GM11168 (cell line): ENCODE measurements at regions not wholly inside any gene's neighbourhood (a gene's known extent, or its start where the extent isn't known, plus 50 kb on each side); places are given as distances from the start of the nearest gene placed in this dataset.
"Not testable (repeated sequence)": the region's sequence is repeated elsewhere in the genome, so short reads cannot be mapped to it uniquely, and the experiment has no call there.

Source experiments
- in situ Hi-C: fragments of 300-500 bp; cut with MboI; formaldehyde crosslinking; loops from one replicate; pipeline ENCODE4 v1.12.0; 2022; ENCODE audit warnings: low sequenced_read_pairs; ENCODE audit not compliant: unreplicated experiment

DNA sequence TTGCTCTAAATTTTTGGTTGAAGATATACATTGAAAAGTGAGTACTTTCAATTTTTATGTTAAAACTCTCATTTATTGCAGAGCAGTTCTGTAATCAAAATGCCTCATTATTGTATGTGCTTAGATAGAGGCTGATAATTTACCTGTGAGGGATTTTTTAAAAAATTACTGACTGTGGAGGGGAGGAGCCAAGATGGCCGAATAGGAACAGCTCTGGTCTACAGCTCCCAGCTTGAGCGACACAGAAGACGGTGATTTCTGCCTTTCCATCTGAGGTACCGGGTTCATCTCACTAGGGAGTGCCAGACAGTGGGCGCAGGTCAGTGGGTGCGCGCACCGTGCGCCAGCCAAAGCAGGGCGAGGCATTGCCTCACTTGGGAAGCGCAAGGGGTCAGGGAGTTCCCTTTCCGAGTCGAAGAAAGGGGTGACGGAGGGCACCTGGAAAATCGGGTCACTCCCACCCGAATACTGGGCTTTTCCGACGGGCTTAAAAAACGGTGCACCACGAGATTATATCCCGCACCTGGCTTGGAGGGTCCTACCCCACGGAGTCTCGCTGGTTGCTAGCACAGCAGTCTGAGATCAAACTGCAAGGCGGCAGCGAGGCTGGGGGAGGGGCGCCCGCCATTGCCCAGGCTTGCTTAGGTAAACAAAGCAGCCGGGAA is 89.4 kb downstream of the DDX11 start:
- in situ Hi-C loops = not testable (repeated sequence)

DNA sequence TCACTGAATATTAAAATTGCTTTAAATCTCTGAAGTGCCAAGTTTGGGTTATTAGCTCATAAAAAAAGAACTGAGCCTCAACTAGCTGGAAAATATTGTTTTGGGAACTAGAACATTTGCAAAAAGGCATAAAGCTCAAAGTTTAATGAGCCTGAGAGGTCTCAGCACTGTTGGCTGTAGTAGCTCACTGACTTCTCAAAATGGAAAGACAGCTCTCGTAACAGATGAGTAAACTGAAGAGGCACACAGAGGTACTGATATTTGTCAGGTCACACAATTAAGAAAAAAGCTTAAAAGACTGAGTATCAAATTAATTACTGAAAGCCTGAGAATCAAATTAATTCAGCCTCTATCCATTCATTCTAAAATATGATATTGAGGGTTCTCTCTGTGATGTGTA is 100.6 kb downstream of the DDX11 start:
- in situ Hi-C loops = not testable (repeated sequence)

DNA sequence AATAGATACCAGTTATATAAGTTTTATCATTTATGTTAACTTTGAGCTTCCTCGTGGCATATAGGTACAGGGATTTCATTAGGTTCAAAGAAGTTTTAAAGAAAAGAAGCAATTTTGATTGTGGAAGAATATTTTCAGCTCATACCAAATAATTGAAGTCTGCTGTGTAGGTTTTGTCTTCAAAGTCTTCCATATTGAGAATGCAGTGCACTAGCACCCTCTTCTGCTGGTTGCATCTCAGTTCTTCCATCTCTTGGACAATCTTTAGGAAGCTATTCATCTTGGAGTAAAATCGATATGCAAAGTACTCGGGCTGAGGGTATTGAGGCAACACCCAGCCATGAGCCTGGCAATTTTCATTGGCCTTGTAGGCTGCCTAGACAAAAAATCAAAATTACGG is 103.9 kb downstream of the DDX11 start:
- in situ Hi-C loops = not testable (repeated sequence)

DNA sequence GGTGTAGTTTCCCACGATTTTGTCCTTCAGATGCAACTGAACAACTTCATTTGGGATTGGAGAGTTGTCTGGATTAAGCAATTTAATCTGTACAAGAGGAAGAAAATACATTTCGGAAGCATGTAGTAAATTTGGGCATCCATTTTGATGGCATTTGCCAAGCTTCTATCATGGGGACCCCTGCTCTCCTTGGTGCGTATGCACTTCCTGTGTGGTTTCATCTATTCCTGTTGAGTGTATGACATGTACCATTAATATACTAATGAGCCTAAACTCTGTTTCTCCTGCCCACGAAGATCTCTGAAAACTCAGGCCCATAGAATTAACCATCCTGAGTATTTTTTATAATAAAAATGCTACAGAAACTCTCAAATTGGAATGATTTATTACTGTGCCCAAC is 105.2 kb downstream of the DDX11 start:
- in situ Hi-C loops = not testable (repeated sequence)

DNA sequence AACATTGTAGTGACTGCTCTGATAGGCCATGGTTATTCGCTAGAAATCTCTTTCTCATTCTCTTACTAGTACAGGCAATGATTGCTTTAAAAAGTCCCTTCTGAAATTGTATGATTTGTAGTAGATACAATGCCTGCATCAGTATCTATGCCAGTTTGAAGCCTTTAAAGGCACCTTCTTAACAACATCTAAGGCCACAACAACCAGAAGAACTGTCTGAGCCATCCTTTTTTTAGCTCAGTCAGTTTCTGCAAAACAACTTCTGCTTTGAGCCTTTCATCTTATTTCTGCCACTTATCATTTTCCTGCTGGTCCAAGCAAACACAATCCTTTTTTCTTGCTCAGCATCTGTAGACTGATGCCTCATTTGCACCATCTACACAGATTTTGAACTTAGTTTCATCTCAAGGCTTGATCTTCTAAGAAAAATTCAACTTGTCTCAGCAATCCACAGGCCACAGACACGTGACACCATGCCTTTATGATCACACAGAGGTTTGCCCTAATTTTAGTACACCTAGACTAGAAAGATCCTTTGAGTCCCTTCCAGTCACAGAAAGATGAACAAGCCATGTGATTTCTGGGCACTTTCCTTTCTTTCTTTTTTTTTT is 106.1 kb downstream of the DDX11 start:
- in situ Hi-C loops = not testable (repeated sequence)

DNA sequence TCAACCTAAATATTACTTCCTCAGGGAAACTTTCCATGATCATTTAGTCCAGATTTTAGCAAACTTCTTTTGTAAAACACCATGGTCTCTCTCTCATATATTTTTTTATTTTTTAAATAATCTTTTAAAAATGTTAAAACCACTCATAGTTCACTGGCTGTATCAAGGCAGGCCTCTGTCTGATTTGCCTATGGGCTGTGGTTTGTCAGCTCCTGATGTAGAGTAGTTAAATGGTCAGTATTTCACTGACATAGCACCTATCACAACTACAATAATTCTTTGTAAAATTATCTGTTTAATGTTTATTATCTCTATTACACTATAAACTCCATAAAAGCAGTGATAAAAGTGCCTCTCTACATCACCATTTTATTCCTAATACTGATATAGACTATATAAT is 108.9 kb downstream of the DDX11 start:
- in situ Hi-C loops = not testable (repeated sequence)

DNA sequence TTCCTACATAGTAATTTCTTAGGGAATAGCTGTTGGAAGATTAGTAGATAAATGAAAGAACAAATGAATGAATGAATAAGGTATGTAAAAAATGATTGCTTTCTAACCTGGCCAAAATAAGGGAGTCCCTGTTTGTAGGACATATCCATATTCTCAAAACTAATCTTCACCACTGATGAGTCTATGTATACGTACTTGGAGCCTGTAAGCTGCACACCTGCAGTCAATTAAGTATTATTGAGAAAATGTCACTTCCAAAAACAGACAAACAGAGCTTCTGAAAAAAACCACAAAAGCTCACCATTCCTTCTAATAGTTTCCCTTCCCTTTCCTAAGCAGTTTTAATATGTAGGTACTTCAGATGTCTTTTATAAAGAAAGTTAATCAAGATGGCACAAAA is 109.4 kb downstream of the DDX11 start:
- in situ Hi-C loops = not testable (repeated sequence)

DNA sequence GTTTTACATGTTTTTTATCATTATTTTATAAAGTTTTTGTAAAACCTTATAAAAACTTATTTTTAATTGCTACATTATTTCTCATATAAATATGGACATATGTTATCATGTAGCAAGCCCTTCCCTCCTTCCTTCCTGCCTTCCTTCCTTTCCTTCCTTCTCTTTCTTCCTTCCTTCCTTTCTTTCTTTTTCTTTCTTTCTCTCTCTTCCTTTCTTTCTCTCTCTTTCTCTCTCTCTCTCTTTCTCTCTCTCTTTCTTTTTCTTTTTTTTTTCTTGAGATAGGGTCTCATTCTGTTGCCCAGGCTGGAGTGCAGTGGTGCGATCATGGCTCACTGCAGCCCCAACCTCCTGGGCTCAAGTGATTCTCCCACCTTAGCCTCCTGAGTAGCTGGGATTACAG is 110.2 kb downstream of the DDX11 start:
- in situ Hi-C loops = not testable (repeated sequence)

DNA sequence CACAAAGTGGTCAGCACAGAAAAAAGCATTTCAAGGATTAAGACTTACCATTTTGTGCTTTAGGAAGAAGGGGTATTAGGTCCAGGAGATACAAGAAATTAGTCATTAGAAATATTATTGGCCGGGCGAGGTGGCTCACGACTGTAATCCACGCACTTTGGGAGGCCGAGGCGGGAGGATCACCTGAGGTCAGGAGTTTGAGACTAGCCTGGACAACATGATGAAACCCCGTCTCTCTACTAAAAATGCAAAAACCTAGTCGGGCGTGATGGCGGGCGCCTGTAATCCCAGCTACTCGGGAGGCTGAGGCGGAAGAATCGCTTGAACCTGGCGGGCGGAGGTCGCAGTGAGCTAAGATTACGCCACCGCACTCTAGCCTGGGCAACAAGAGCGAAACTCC is 111.0 kb downstream of the DDX11 start:
- in situ Hi-C loops = not testable (repeated sequence)

DNA sequence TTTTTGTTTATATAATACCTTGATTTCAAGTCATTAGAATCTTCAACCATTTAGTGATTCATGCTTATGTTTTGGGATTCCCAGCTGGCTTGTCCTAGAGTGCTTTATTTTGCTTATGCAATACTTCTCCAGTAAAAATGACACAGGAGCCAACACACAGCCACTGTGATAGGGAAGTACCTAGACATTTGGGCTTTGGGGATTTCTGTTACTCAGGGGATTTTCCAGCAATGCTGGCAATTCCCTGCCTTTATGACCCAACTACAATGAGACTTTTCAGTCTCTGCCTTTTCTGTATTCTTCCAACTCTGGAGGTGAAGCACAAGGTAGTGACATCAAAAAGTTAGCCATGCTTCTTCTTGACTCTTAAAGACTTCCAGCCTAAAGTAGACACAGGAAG is 119.0 kb downstream of the DDX11 start:
- in situ Hi-C loops = not testable (repeated sequence)

DNA sequence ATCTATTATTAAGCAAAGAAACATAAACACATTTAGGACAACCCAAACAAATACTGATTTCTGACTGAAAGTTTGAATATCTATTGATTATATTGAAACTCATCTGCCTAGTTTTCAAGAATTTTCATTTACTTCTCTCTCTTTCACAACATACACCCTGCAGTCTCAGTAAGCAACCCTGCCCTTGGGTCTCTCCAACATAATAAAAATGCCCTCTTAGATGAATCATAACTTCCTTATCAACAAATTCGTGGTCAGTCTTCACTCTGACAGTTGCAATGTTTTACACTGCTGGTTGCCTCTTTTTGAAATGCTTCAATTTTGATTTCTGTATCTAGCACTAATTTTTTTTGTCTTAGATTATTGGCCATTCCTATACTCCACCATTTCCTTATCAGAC is 122.0 kb downstream of the DDX11 start:
- in situ Hi-C loops = not testable (repeated sequence)

DNA sequence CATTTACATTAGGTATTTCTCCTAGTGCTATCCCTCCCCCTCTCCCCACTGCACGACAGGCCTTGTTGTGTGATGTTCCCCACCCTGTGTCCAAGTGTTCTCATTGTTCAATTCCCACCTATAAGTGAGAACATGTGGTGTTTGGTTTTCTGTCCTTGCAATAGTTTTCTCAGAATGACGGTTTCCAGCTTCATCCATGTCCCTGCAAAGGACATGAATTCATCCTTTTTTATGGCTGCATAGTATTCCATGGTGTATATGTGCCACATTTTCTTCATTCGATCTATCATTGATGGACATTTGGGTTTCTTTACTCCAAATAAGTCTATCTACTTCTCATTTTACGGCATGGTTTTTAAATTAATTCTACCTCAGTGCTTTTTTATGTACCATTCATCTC is 125.8 kb downstream of the DDX11 start:
- in situ Hi-C loops = not testable (repeated sequence)

DNA sequence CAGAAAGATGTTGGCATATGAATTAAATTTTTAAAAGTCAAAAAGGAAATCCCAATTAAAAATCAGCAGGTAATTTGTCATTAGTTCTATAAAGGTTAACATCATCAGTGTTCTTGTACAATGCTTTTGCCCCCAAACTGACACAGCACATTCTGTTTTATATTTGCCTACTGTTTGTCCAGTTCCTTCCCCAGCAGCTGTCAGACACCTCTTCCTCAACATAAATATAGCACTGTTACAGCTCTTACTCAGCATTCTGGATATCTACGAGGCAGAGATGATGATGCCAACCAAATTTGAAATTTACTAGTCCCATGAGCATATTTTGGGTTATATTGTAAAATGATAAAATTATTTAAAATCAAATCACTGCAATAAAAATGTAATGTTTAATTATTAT is 124.6 kb downstream of the SINHCAF start:
- in situ Hi-C loops = no loop called here

DNA sequence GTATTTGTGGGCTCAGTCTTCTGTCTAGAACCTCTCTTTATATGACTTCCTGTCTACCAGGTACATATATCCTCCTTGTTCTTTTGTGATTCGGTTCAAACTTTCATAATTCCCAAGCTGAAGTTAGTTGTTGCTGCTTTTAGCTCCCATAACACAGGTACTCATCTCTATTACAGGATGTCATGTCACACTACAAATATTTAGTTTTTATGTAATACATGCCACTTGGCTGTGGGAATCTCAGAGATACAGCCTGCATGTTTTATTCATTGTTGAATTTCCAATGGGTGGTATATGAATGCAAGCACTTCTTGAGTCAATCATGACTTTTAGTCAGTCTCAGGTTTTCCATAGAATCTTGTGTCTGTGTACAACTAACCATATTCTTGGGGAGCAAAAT is 122.7 kb downstream of the SINHCAF start:
- in situ Hi-C loops = no loop called here

DNA sequence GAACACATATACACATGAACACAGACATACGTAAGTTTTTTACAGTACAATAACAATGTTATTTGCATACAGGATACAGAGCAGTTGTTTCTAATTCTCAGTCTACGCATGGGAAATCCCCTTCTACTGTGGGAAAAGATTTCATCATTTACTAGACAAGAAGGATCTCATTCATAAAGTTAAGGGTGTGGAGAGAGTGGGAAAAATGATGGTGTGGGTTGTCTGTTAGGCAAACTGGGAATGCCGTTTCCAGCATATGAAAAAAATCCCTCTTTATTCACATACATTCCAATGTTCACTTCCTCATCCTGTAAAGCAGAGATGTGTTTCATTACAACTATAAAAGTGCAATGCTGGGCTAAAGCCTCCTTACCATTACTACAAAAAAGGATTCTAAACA is 120.9 kb downstream of the SINHCAF start:
- in situ Hi-C loops = no loop called here

DNA sequence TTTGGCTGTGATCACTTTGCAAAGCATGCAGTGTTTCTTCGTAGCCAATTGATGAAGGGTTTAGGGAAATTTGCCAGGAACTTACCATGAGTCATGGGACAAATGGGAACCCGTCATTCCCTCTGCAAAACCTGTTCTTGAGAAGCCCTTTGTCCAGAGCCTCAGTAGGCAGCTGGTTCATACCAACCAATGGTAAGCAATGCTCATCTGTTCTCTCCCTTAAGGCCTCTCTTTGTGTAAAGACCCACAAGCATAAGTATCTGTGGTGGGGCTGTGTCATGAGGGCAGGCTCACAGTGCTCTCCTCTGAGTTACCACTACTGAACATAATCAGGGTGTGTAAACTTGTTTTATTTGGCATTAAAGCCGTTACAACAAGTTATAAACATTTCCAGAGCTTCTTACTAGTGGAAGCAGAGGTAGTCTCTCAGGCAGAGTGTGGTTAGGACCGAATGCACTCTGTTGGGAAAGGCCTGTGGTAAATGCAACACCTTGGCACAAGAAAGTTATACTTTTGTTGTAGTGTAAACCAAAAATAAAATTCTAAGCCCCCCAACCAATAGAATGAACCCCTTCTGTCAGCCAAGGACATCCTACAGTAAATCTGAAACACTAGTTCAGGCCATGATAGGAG is 119.8 kb downstream of the SINHCAF start:
- in situ Hi-C loops = no loop called here

DNA sequence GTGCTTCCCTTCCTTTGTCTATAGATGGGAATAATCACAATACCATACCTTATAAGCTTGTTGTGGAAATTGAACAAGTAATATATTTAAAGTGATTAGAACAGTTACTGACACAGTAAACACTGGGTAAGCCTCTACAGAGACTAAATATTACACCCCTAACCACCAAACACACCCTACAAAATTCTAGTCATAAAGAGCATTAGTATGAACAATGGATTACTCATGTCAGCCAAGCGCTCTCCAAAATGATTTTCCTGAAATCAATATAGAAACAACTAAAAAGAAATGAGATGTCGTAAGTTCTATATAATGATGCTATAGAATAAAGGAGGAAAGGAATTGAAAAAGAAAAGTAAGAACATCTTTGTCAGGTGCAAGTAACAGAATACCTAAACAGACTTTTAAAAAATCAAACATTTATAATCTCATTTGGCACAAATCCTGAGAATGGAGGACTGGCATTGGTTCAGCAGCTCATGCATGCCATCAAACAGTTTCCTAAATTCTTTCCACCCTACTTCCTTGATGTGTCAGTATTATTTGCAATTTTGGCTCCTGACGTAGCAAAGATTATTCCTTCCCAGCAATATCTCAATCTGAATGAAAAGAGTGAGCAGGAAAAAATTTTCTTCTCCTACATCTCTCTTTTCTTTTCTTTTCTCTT is 118.0 kb downstream of the SINHCAF start:
- in situ Hi-C loops = no loop called here

DNA sequence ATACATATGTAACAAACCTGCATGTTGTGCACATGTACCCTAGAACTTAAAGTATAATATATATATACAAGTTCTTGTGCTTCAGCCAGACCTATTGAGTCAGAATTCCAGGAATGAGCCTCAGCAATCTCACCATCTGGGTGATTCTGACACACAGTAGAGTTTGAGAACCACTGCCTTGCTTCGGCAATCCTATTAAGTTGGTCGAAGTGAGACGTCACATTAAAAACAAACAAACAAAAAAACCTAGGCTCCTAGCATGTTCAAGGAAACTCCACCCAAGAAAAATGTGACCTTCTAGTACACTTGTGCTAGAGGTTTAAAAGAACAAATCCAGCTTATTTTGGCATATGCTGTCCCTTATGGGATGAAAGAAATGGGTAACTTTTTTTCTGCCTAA is 115.8 kb downstream of the SINHCAF start:
- in situ Hi-C loops = no loop called here

DNA sequence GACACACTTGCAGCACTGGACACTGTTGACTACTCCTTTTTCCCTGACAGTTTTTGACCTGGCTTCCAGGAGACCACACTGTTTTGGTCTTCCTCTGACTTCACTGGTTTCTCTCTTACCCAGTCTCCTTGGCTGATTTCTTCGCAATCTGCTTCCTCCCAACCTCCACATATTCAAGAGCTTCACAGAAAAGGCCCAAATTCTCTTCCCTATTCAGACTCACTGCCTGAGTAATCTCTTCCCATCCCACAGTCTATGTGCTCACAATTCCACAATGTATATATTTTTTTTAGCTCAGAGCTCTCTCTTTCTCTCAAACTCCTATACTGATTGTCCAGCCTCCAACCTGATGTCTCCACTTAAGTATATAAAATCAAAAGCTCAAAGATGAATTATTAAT is 115.4 kb downstream of the SINHCAF start:
- in situ Hi-C loops = no loop called here

DNA sequence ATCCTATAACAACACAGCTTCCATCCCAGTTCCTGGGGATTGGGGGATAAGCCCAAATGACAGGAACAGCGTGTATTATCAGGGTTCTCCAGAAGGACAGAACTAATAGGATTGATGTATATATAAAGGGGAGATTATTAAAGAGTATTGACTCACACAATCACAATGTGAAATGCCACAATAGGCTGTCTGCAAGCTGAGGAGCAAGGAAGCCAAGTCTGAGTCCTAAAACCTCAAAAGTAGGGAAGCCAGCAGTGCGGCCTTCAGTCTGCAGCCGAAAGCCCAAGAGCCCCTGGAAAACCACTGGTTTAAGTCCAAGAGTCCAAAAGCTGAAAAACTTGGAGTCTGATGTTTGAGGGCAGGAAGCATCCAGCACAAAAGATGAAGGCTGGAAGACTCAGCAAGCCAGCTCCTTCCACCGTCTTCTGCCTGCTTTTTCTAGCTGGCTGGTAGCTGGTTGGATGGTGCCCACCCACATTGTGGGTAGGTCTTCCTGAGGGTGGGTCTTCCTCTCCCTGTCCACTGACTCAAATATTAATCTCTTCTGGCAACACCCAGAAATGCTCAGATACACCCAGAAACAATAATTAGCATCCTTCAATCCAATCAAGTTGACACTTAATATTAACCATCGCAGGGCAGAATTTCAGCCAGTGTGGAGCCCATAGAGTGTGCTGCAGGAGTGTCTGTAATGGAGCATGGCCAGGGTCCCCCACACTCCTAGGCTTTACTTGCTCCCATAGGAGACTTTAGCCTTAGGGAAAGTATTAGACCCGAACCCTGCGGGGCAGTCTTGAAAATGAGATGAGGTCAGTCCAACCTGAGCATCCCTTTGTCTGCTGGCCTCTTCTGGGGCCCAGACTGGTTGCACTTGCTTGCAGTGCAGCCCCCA is 111.1 kb downstream of the SINHCAF start:
- in situ Hi-C loops = no loop called here
